ENCODE measurements at regions not wholly inside any gene's neighbourhood (a gene's known extent, or its start where the extent isn't known, plus 50 kb on each side); places are given as distances from the start of the nearest gene placed in this dataset.

DNA sequence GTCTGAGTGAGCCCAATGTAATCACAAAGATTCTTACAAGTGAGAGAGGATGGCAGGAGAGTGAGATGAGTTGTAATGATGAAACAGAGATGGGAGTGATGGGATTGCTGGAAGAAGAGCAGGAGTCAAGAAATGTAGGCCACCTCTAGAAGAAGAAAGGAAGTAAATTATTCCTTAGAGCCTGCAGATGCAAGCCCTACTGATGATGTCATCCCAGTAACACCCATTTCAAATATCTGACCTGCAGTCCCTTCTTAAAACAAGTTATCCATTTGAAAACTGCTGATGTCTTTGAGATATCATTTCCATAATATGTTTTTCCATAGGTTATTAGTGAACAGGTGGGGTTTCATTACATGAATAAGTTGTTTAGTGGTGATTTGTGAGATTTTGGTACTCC lies 888.0 kb upstream of the SLC39A10 start:
- Histone ChIP-seq H4K20me1 (ENCODE audit: insufficient read depth, low read length) (no peaks in the 10 kb centered on the region), H2AFZ (ENCODE audit: low read length) (no peak overlapping the region), H3K9me3 (ENCODE audit: low read depth, low read length) (no peaks in the 10 kb centered on the region), H3K36me3 (ENCODE audit: insufficient read depth, low read length) (no peaks in the 10 kb centered on the region), H3K27me3 (ENCODE audit: insufficient read depth, low read length) (no peaks in the 10 kb centered on the region), H3K79me2 (ENCODE audit: insufficient read depth, low read length) (no peaks in the 10 kb centered on the region), H3K4me1 (ENCODE audit: insufficient read depth, low read length) (no peaks in the 10 kb centered on the region), H3K4me2 (ENCODE audit: insufficient read depth, low read length) (no peak overlapping the region), H3K27ac (ENCODE audit: low read depth, low read length) (no peak overlapping the region), H3K4me3 (ENCODE audit: insufficient read depth, low read length) (no peak overlapping the region)
- DNase-seq (ENCODE audit: insufficient read length, low spot score, missing footprints): no peak
- no peak for TF ChIP-seq CTCF (IDR thresholded peaks at IDR 0.05; ENCODE audit: extremely low read depth, low read depth, low read length)

DNA sequence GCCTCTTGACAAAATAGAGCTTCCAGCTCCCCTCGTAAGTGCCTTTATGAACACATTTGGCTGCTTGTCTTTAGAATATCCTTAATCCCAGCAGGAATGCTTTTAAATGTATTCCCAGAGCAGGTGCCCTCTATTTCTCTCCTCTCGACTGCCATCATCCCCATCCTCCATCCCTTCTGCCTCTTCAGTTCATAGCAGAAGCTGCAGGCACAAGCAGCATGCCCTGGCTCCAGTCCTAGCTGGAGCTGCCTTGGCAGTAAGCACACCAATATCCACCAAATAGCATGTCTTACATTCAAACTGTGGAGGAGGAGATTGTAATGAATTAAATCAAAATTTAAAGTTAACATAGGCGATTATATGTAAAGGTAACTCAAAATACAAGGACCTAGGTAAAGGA lies 891.3 kb upstream of the SLC39A10 start:
- no peak overlapping the region for H3K4me2 ChIP-seq (ENCODE audit: insufficient read depth, low read length)
- H4K20me1 ChIP-seq (ENCODE audit: insufficient read depth, low read length): no peaks in the 10 kb centered on the region
- no peaks in the 10 kb centered on the region for H3K4me1 ChIP-seq (ENCODE audit: insufficient read depth, low read length)
- H3K4me3 ChIP-seq (ENCODE audit: insufficient read depth, low read length): no peak overlapping the region
- no peak for TF ChIP-seq CTCF (IDR thresholded peaks at IDR 0.05; ENCODE audit: extremely low read depth, low read depth, low read length)
- no peak for DNase-seq (ENCODE audit: insufficient read length, low spot score, missing footprints)
- no peaks in the 10 kb centered on the region for H3K27me3 ChIP-seq (ENCODE audit: insufficient read depth, low read length)
- no peak overlapping the region for H3K27ac ChIP-seq (ENCODE audit: low read depth, low read length)
- H3K36me3 ChIP-seq (ENCODE audit: insufficient read depth, low read length): no peaks in the 10 kb centered on the region
- H3K79me2 ChIP-seq (ENCODE audit: insufficient read depth, low read length): no peaks in the 10 kb centered on the region
- no peaks in the 10 kb centered on the region for H3K9me3 ChIP-seq (ENCODE audit: low read depth, low read length)
- H2AFZ ChIP-seq (ENCODE audit: low read length): no peak overlapping the region

DNA sequence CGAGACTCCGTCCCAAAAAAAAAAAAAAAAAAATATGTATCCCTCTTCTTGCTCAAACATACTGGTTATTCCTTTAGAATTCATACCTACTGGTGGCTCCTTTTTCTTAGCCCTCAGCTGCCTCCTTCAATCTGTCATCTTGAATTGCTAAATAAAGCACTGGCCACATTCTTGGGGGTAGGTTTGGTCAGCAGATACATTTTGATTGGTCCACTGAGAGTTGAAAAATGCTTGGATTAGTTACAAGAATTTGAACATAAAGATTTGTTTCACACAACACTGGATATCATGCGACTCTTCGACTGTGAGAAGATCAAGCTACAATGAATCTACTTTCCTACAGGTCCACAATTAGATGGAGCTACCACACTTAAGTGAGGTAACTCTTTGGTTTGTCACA lies 906.1 kb upstream of the SLC39A10 start:
- H3K4me1 ChIP-seq (ENCODE audit: insufficient read depth, low read length): no peaks in the 10 kb centered on the region
- H3K4me3 ChIP-seq (ENCODE audit: insufficient read depth, low read length): no peak overlapping the region
- H2AFZ ChIP-seq (ENCODE audit: low read length): no peak overlapping the region
- no peak for DNase-seq (ENCODE audit: insufficient read length, low spot score, missing footprints)
- H3K36me3 ChIP-seq (ENCODE audit: insufficient read depth, low read length): no peaks in the 10 kb centered on the region
- H3K79me2 ChIP-seq (ENCODE audit: insufficient read depth, low read length): no peaks in the 10 kb centered on the region
- H3K27ac ChIP-seq (ENCODE audit: low read depth, low read length): no peak overlapping the region
- H3K27me3 ChIP-seq (ENCODE audit: insufficient read depth, low read length): no peaks in the 10 kb centered on the region
- H4K20me1 ChIP-seq (ENCODE audit: insufficient read depth, low read length): no peaks in the 10 kb centered on the region
- no peak for TF ChIP-seq CTCF (IDR thresholded peaks at IDR 0.05; ENCODE audit: extremely low read depth, low read depth, low read length)
- H3K4me2 ChIP-seq (ENCODE audit: insufficient read depth, low read length): no peak overlapping the region
- H3K9me3 ChIP-seq (ENCODE audit: low read depth, low read length): no peaks in the 10 kb centered on the region

DNA sequence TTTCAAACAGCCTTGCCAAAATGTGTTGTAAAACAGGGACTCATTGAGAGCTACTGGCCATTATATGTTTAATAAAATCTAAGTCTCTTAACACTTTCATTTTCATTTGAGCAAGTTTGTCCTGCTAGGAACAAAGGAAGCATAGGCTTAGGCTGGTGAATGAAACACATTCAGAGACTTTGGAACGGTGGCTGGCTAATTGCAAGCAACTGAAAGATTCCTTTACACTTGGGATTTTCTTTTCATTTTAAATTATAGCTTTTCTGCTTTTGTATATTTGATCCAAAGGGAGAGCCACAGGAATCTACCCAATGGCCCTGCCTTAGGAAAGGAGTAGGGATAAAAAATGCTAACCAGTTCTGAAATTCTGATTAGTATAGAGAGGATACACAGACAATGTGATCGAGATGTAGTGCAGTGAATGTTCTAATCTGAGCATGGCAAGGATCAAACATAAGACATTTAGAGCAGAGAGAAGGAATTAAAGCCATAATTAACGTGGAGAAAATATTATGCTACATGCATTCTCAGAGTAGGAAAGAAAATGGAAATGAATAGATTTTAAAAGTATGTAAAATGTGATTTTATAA lies 911.4 kb upstream of the SLC39A10 start:
- Histone ChIP-seq H3K4me2 (ENCODE audit: insufficient read depth, low read length) (no peak overlapping the region), H2AFZ (ENCODE audit: low read length) (no peak overlapping the region), H4K20me1 (ENCODE audit: insufficient read depth, low read length) (no peaks in the 10 kb centered on the region), H3K4me1 (ENCODE audit: insufficient read depth, low read length) (no peaks in the 10 kb centered on the region), H3K9me3 (ENCODE audit: low read depth, low read length) (no peaks in the 10 kb centered on the region), H3K27ac (ENCODE audit: low read depth, low read length) (no peak overlapping the region), H3K4me3 (ENCODE audit: insufficient read depth, low read length) (no peak overlapping the region), H3K36me3 (ENCODE audit: insufficient read depth, low read length) (no peaks in the 10 kb centered on the region), H3K27me3 (ENCODE audit: insufficient read depth, low read length) (no peaks in the 10 kb centered on the region), H3K79me2 (ENCODE audit: insufficient read depth, low read length) (no peaks in the 10 kb centered on the region)
- DNase-seq (ENCODE audit: insufficient read length, low spot score, missing footprints): no peak
- no peak for TF ChIP-seq CTCF (IDR thresholded peaks at IDR 0.05; ENCODE audit: extremely low read depth, low read depth, low read length)

Measured in osteoblast (primary cell).